Transverse colon (tissue), 4 donors: ENCODE measurements at regions not wholly inside any gene's neighbourhood (a gene's known extent, or its start where the extent isn't known, plus 50 kb on each side); places are given as distances from the start of the nearest gene placed in this dataset.

Source experiments
- DNase-seq: peaks from one replicate; pipeline ENCODE4 v3.0.0-alpha.2; 2019
- H3K27ac ChIP-seq, 4 donors: fragments of 200-600 bp; sonication (generic); 2 replicates each; pipeline ENCODE4 v1.5.1; 2016 to 2018; ENCODE audit warnings: inconsistent platforms in 4 of 4
- H3K27me3 ChIP-seq: fragments of 200-600 bp; sonication (generic); 2 replicates; pipeline ENCODE4 v1.5.1; 2017; ENCODE audit warnings: inconsistent platforms
- H3K36me3 ChIP-seq, 4 donors: fragments of 200-600 bp; sonication (generic); 2 replicates each; pipeline ENCODE4 v1.5.1; 2017 to 2019; ENCODE audit warnings: inconsistent platforms in 4 of 4
- H3K4me1 ChIP-seq, 4 donors: fragments of 200-600 bp; sonication (generic); 2 replicates each; pipeline ENCODE4 v1.5.1; 2017 to 2020; ENCODE audit warnings: inconsistent platforms in 4 of 4
- H3K4me3 ChIP-seq, 4 donors: fragments of 200-600 bp; sonication (generic); 1 replicate in 1 of 4; 2 replicates in 3 of 4; pipeline versions ENCODE4 v1.5.1 to v1.6.1; 2017 to 2019; ENCODE audit warnings: inconsistent platforms in 4 of 4
- H3K9me3 ChIP-seq, 2 donors: fragments of 200-600 bp; sonication (generic); 2 replicates each; pipeline ENCODE4 v1.5.1; 2017 to 2019; ENCODE audit warnings: inconsistent platforms in 2 of 2
- CTCF ChIP-seq, 5 experiments: fragments of 200-600 bp in 3 of 5; fragments of 450-650 bp in 2 of 5; sonication (generic) in 3 of 5; IDR thresholded peaks; 1 replicate in 2 of 5; 2 replicates in 3 of 5; pipeline ENCODE4 v1.5.1; 2016 to 2017; ENCODE audit warnings: antibody characterized with exemption in 5 of 5, inconsistent platforms in 3 of 5, mild to moderate bottlenecking in 2 of 5, moderate library complexity in 1 of 5
- EP300 ChIP-seq: sonication (generic); formaldehyde crosslinking; IDR thresholded peaks from one replicate; pipeline ENCODE4 v1.6.1; 2017; ENCODE audit warnings: antibody characterized with exemption, low read depth
- POLR2A ChIP-seq: fragments of 450-650 bp; IDR thresholded peaks from one replicate; pipeline ENCODE4 v1.6.1; 2016; ENCODE audit warnings: antibody characterized with exemption, mild to moderate bottlenecking, moderate library complexity
- POLR2AphosphoS5 ChIP-seq, 3 donors: sonication (generic); formaldehyde crosslinking; IDR thresholded peaks; one replicate each; pipeline ENCODE4 v1.6.1; 2016; ENCODE audit warnings: antibody characterized with exemption in 3 of 3
- WGBS, 2 donors: methylation state at CpG; one replicate each; pipeline ENCODE4 v1.1.5; 2018; ENCODE audit warnings: low coverage in 1 of 2; 5-methylcytosine and 5-hydroxymethylcytosine counted together
- in situ Hi-C, 4 donors: fragments of 200-750 bp; cut with MboI; loops; one replicate each; pipeline versions ENCODE4 v1.15.0 to v1.15.1; 2017; ENCODE audit warnings: low sequenced_read_pairs in 3 of 4, low pct_ligation_motif_present in 1 of 4, low pct_unique_long_range_greater_than_20kb in 1 of 4
- intact Hi-C: fragments of 100-400 bp; cut with DNase I; formaldehyde crosslinking; loops from one replicate; pipeline ENCODE4 v1.15.1; 2023; ENCODE audit warnings: low total_unique reads

- H3K9me3 ChIP-seq, result no peaks in the 10 kb centered on the region
- H3K36me3 ChIP-seq, result no peaks in the 10 kb centered on the region
- intact Hi-C loops, result no loop called here
- in situ Hi-C loops, result no loop called here
- no peak for DNase-seq
- H3K4me3 ChIP-seq, result no peak overlapping the region
- H3K27me3 ChIP-seq, result no peaks in the 10 kb centered on the region
- 73 to 77% methylated on average over 7 to 16 of the region's 16 CpGs for WGBS, 2 donors
- no peak overlapping the region for H3K27ac ChIP-seq
- TF ChIP-seq POLR2AphosphoS5 (IDR thresholded peaks at IDR 0.05), result no peak
- no peak for TF ChIP-seq CTCF (IDR thresholded peaks at IDR 0.05)
- TF ChIP-seq POLR2A, result no peak
- no peak for TF ChIP-seq EP300
- H3K4me1 ChIP-seq, result no peaks in the 10 kb centered on the region
Observed at GRCh38 chr10:28879875-28880682, 202.8 kb downstream of the BAMBI start.

- Histone ChIP-seq H3K36me3 (no peaks in the 10 kb centered on the region), H3K27ac (no peak overlapping the region), H3K4me1 (no peaks in the 10 kb centered on the region), H3K4me3 (no peak overlapping the region), H3K27me3 (no peaks in the 10 kb centered on the region), H3K9me3 (no peaks in the 10 kb centered on the region)
- DNase-seq, result no peak
- in situ Hi-C loops, result no loop called here
- 60 to 63% methylated on average over 3 of the region's 3 CpGs for WGBS, 2 donors
- TF ChIP-seq POLR2AphosphoS5 (IDR thresholded peaks at IDR 0.05), result no peak
- TF ChIP-seq POLR2A, result no peak
- TF ChIP-seq EP300, result no peak
- TF ChIP-seq CTCF (IDR thresholded peaks at IDR 0.05), result no peak
- intact Hi-C loops, result no loop called here
Observed at GRCh38 chr10:28880683-28880950, 203.3 kb downstream of the BAMBI start.

GRCh38 chr10:28881171-28881882 is 204.0 kb downstream of the BAMBI start:
- H3K36me3 ChIP-seq, result no peaks in the 10 kb centered on the region
- in situ Hi-C loops, result no loop called here
- TF ChIP-seq EP300, result no peak
- no peak for TF ChIP-seq POLR2AphosphoS5 (IDR thresholded peaks at IDR 0.05)
- intact Hi-C loops, result no loop called here
- WGBS, 2 donors, result 19 to 53% methylated on average over 3 of the region's 3 CpGs
- no peak overlapping the region for H3K4me3 ChIP-seq
- no peak for DNase-seq
- H3K27ac ChIP-seq, result no peak overlapping the region
- no peaks in the 10 kb centered on the region for H3K27me3 ChIP-seq
- H3K9me3 ChIP-seq, result no peaks in the 10 kb centered on the region
- H3K4me1 ChIP-seq, result no peaks in the 10 kb centered on the region

GRCh38 chr10:28883741-28884423 is 206.6 kb downstream of the BAMBI start:
- no peak for TF ChIP-seq EP300
- no peak for TF ChIP-seq POLR2AphosphoS5 (IDR thresholded peaks at IDR 0.05)
- no peak for TF ChIP-seq CTCF (IDR thresholded peaks at IDR 0.05)
- TF ChIP-seq POLR2A, result no peak
- Histone ChIP-seq H3K9me3 (no peaks in the 10 kb centered on the region), H3K4me3 (no peak overlapping the region), H3K4me1 (no peaks in the 10 kb centered on the region), H3K36me3 (no peaks in the 10 kb centered on the region), H3K27ac (no peak overlapping the region), H3K27me3 (no peaks in the 10 kb centered on the region)
- intact Hi-C loops, result no loop called here
- in situ Hi-C loops, result no loop called here
- 92% methylated on average over 8 of the region's 8 CpGs for WGBS, 2 donors
- DNase-seq, result no peak
